GM21717 (cell line): ENCODE measurements at regions not wholly inside any gene's neighbourhood (a gene's known extent, or its start where the extent isn't known, plus 50 kb on each side); places are given as distances from the start of the nearest gene placed in this dataset.
"Not testable (repeated sequence)": the region's sequence is repeated elsewhere in the genome, so short reads cannot be mapped to it uniquely, and the experiment has no call there.

Experiments used
- ATAC-seq: cut with Tn5 transposase; IDR thresholded peaks from one replicate; pipeline ENCODE4 v1.9.1; 2021; ENCODE audit warnings: mild to moderate bottlenecking, moderate library complexity; ENCODE audit not compliant: unreplicated experiment

- no peak for ATAC-seq
These were observed 96.0 kb upstream of the GSE1 start for GRCh38 chr16:85517154-85517553.

GRCh38 chr16:85517563-85518179 is 95.5 kb upstream of the GSE1 start:
- ATAC-seq: no peak

DNA sequence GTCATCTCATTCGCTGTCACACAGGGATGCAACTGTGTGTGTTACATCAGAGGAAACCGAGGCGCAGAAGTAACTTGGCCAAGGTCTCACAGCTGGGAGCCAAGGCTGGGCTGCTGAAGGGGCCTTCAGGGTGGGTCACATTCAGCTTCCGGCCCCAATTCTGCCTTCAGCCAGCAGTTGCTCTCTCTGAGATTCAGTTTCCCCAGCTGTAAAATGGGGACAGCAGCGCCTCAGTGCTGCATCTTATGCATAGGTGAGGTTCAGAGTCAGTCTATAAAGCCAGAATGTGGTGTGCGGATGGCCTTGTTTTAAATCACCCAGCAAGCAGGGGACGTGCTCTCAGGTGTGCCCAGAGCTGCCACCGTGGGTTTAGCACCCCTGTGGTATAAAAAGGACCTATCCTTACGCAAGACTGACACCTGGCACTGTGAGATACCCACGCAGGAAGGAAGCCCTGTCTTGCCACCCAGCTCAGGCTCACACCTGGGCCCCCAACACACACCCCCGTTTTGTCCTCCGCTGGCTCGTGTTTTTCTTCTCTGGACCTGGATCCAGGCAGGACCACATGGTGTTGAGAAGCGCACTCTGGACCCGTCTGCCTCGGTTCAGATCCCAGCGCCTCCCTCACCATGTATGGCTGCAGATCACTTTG is 94.6 kb upstream of the GSE1 start:
- ATAC-seq: no peak

- not testable (repeated sequence) for ATAC-seq
These were observed 94.1 kb upstream of the GSE1 start for GRCh38 chr16:85519050-85519440.

DNA sequence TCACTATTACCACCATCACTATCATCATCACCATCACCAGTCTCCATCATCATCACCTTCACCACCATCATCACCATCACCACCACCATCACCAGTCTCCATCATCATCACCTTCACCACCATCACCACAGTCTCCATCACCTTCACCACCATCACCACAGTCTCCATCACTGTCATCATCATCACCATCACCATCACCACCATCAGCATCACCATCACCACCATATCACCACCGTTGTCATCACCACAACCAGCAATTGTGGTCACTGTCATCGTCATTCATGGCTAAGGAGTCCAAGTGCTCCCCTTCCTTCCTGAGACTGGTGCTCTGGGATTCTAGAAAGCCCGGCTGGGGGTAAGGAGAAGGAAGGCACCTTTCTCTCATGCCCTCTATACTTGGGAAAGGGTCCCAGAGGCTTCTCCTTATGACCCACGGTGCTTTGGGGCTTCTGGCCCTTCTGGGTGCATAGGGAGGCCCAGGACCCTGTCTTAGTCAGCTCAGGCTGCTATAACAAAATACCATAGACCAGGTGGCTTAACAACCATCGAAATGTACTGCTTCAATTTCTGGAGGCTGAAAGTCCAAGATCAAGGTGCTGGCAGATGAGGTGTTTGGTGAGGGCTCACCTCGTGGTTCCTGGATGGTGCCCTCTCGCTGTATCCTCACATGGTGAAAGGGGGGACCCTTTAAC is 93.4 kb upstream of the GSE1 start:
- no peak for ATAC-seq

GRCh38 chr16:85520853-85521521 is 92.1 kb upstream of the GSE1 start:
- ATAC-seq: no peak

DNA sequence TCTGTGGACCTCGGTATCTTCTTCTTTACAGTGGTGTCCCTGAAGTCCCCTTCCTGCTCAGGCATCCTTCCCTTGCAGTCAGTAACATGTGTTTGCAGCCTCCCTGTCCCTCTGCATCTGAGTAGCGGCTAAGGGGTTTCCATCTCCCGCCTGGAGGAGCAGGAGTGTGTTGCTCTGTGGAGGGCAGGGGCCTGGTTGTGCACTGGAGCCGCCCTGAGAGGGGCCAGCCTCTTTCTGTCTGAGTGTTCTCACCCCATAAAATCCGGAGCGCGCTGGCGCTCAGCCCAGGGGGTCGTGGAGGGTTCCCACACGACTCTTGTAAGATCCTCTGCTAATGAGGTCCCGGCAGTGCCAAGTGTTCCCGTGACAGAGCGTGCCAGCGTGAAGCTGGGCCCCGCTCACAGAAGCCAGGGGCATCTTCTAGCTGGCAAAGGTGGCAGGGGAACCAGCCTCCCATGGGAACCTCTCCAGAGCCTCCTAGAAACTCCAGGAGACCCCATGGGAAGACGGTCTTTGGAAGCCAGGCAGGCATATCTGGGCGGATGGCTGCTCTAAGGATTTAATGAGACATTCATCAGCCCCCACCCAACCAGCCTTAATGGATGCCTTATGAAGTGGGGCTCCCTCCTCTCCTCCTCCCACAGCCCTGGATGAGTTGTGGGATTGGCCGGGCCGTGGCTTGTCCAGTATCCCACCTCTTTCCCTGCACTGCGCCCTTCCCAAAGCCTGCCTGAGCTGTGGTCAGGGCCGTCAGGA is 91.4 kb upstream of the GSE1 start:
- ATAC-seq: no peak

GRCh38 chr16:85522308-85522841 is 90.7 kb upstream of the GSE1 start:
- ATAC-seq: no peak

- ATAC-seq: no peak
These were observed 90.1 kb upstream of the GSE1 start for GRCh38 chr16:85522842-85523601.

DNA sequence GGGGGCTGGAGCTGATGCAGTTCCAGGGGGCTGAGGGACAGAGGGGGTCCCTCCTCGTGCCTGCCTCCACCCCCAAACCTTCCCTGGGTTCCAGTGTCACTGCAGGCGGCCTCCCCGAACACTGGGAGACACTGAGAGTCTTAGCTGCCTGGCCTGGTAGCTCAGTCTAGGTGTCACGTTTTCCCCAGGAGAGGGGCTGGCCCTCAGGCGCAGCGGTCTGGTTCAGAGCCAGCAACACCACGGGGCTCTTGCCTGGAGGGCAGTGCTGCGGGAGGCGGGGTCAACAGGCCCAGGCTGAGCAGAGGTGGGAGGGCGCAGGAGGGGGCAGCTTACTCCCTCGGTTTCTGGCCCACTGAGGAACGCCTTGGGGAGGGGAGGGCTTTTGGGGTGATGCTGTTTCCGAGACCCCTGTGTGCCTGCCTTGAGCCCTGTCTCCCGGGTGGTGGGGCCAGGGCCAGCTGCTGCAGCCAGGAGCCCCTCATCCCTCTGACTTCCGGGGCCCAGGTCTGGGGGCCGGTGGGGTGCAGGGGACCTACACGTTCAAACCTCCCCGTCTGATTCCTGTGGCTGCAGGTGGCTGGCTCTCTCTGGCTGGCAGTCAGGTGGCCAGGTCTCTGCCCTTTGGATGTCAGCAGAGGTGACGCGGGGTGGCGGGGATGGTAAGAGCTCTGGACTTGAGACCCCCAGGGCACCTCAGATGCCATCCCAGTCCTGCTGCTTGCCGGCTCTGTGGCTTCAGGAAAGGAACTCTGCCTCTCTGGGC is 89.3 kb upstream of the GSE1 start:
- ATAC-seq: no peak

- no peak for ATAC-seq
These were observed 88.8 kb upstream of the GSE1 start for GRCh38 chr16:85524365-85524629.

- no peak for ATAC-seq
These were observed 88.3 kb upstream of the GSE1 start for GRCh38 chr16:85524630-85525419.

GRCh38 chr16:85525420-85526184 is 87.5 kb upstream of the GSE1 start:
- ATAC-seq: no peak

- no peak for ATAC-seq
These were observed 86.7 kb upstream of the GSE1 start for GRCh38 chr16:85526185-85526974.

- no peak for ATAC-seq
These were observed 85.9 kb upstream of the GSE1 start for GRCh38 chr16:85527042-85527766.

DNA sequence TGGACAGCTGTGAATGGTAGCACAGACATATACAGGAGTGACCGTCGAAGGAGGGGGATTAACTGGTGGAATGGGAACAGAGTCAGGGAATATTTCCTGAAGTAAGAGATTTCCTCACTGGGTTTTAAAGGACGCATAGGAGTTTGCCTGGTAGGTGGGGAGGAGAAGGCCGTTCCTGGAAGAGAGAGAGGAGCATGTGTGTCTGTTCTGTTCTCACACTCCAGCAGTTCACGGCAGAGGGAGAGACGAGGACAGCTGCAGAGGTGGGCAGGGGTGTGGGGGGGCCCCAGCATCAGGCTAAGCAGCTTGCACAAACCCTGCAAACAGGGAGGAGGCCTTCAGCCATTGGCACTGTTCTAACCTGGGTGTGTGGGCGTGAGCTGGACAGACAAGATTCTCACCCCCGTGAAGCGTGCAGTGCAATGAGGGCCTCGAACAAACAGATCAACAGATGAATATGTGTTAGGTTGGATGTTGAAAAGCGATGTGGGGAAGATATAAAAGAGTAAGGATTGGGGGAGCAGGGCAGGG is 85.3 kb upstream of the GSE1 start:
- ATAC-seq: no peak
